Lower leg skin (tissue), 3 donors: ENCODE measurements at regions not wholly inside any gene's neighbourhood (a gene's known extent, or its start where the extent isn't known, plus 50 kb on each side); places are given as distances from the start of the nearest gene placed in this dataset.

ENCODE experiments used
- POLR2A ChIP-seq, 2 donors: fragments of 450-650 bp; IDR thresholded peaks; one replicate each; pipeline ENCODE4 v1.6.1; 2016 to 2017; ENCODE audit warnings: antibody characterized with exemption in 2 of 2, mild to moderate bottlenecking in 1 of 2, moderate library complexity in 1 of 2
- TF ChIP-seq, protein P1 (sequence below), 3 donors: fragments of 450-650 bp; IDR thresholded peaks; one replicate each; pipeline ENCODE4 v1.5.1; 2016; ENCODE audit warnings: antibody characterized with exemption in 3 of 3, mild to moderate bottlenecking in 3 of 3, moderate library complexity in 2 of 3

DNA sequence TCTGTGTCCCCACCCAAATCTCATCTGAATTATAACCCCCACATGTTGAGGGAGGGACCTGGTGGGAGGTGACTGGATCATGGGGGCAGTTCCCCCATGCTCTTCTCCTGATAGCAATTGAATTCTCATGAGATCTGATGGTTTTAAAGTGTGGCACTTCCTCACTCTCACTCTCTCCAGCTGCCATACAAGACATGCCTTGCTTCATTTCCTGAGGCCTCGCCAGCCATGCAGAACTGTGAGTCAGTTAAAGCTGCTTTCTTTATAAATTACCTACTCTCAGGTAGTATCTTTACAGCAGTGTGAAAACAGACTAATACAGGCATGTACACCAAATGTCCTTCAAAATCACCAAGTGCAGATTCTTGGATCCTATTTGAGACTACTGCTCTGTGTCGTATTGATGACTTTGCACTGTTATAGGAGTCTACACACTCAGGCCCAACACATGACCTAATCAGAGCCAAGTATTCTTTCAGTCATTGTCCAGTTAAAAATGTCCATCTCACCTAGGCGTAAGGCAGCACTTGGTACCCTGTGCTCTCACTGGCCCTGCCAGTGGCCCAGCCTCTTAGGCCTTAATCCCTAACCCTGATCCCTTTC, 52.8 kb upstream of the UST start:
- TF ChIP-seq, protein P1, sequence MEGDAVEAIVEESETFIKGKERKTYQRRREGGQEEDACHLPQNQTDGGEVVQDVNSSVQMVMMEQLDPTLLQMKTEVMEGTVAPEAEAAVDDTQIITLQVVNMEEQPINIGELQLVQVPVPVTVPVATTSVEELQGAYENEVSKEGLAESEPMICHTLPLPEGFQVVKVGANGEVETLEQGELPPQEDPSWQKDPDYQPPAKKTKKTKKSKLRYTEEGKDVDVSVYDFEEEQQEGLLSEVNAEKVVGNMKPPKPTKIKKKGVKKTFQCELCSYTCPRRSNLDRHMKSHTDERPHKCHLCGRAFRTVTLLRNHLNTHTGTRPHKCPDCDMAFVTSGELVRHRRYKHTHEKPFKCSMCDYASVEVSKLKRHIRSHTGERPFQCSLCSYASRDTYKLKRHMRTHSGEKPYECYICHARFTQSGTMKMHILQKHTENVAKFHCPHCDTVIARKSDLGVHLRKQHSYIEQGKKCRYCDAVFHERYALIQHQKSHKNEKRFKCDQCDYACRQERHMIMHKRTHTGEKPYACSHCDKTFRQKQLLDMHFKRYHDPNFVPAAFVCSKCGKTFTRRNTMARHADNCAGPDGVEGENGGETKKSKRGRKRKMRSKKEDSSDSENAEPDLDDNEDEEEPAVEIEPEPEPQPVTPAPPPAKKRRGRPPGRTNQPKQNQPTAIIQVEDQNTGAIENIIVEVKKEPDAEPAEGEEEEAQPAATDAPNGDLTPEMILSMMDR (IDR thresholded peaks at IDR 0.05), result no peak
- TF ChIP-seq POLR2A (IDR thresholded peaks at IDR 0.05), result no peak
